ENCODE measurements at regions not wholly inside any gene's neighbourhood (a gene's known extent, or its start where the extent isn't known, plus 50 kb on each side); places are given as distances from the start of the nearest gene placed in this dataset.
A peak's percentile ranks its signal among the peaks of the same experiment; 100 is the strongest.

DNA sequence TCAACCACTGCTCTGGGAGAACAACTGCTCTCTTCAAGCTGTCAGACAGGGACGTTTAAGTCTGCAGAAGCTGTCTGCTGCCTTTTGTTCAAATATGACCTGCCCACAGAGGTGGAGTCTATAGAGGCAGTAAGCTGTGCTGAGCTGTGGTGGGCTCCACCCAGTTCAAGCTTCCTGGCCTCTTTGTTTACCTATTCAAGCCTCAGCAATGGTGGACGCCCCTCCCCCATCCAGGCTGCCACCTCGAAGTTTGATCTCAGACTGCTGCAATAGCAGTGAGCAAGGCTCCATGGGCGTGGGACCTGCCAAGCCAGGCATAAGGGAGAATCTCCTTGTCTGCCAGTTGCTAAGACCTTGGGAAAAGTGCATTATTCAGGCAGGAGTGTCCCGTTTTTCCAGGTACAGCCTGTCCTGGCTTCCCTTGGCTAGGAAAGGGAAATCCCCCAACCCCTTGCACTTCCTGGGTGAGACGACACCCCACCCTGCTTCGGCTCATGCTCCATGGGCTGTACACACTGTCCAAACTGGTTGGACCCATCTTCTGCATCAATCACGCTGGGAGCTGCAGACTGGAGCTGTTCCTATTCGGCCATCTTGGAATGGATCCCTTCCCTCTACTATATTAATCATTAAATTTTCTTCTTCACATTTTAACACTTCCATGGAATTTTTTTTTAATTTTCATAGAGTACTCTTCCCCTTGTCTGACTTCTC is 167.0 kb upstream of the UBE2E2 start:
- no peak for DNase-seq

DNA sequence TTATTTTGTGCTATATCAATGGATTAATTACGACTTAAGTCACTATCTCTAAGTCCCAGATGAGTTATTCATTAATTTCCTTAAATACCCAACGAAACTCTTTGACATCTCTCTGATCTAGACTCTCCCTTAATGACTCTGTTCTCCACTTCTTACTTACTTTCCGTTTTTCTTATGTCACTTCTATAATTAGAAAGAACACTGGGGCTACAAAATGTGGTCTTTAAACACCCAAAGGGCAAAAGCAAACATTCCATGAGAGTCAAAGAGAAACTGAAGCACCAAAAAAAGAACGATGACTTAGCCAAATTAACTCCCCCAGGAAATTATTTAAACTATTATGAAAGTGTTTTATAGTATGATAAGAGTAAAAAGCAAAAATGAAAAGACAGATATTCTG is 166.4 kb upstream of the UBE2E2 start:
- DNase-seq, result no peak

DNA sequence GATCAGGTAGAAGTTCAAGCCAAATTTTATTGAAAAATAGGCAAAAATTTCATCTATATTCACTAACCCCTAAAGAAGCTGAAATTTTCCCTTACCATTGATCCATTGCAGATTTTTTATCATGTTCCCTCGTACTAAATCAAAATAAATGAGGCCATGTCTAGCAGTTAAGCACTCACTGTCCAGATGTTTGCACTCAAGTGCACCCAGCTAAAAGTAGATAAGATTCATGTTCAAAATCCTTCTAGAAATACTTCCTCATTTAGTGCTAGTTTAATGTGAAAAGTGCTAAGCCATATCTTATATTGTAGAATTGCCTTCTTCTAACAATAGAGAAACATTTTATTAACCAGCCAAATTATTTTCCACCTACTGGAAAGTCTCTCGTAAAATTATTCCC is 164.7 kb upstream of the UBE2E2 start:
- DNase-seq, result no peak

DNA sequence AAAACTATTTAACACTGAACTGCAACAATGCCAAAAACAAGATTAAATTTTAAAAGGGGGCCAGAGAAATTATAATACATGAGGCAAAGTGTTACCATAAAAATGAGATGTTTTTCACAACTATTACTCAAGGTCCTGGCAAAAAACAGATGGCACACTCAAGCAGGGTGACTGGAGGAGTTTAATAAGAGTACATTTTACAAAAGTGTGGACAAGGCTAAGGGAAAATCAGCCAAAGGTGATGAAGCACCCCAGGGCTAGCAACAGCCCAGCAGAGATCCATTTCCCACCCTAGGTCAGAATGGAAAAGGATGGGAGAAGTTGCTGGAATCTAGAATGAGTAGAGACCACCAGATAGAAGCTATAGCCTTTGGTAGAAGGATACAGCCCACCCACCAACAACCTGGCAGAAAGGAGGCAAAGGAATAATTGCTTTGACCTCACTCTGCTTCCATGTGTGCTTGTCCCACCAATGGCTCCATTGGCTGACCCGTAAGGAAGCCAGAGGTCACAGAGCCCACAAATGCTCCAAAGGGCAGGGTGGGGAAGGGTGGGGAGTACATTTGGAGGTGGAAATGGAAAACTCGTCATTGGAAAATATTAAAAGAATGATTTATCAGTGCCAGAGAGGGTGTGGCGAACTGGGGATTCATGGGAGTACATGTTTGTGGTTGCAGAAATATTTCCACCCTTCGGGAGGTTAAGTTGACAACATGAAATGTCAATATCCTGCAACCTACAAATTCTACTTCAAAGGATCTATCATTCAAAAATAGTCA is 161.0 kb upstream of the UBE2E2 start:
- DNase-seq, result no peak

DNA sequence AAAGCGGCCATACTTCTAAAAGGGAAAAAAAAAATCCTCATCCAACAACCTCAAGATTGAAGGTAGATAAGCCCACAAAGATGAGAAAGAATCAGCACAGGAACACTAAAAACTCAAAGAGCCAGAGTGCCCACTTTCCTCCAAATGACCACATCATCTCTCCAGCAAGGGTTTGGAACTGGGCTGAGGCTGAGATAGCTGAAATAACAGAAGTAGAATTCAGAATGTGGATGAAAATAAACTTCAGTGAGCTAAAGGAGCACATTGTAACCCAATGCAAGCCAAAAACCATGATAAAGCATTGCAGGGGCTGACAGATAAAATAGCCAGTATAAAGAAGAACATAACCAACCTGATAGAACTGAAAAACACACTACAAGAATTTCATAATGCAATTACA is 158.7 kb upstream of the UBE2E2 start:
- no peak for DNase-seq

DNA sequence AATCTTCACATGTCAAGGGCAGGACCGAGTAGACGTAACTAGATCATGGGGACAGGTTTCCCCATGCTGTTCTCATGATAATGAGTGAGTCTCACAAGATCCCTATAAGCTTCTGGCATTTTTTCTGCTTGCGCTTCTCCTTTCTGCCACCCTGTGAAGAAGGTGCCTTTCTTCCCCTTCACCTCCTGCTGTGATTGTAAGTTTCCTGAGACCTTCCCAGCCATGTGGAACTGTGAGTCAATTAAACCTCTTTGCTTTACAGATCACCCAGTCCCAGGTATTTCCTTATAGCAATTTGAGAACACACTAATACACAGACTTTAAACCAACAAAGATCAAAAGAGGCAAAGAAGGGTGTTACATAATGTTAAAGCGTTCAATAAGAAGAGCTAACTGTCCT is 156.6 kb upstream of the UBE2E2 start:
- DNase-seq, result no peak

DNA sequence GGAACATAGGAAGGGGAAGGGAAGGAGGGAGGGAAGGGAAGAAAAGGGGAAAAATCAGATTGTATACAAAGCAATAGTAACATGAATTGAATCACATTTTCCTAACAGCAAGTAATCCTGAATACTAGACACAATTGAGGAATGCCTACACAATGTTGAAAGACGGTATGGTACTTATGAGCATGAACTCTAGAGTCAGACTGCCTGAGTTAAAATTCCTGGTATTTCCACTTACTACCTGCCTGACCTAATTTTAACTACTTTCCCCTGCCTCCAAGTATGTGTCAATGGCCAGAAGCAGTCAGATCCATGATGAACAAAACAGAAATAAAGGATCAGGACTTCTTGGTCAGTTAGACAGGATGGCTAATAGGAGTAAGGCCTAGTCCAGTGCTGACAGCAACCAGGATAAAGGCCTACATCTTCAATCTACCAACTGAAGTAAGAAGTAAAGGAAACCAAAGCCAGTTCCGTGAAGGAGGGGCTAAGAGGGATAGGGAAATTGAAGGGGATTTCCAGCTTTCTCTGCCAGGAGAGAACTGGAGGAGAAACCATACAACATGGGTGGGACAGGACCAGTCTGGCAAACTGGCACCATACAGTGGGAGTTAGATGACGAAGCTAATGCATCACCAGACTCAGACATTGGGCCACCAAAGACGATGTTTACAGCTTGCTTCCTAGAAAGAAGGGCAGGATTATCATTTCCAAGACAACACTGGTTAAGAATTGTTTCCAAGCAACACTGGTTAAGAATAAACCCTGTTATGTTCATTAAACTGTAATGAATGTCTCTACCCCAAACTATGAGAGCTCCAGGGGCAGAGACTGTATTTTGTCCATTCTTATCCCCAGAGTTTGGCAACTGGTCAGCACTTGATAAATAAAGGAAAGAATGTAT is 151.6 kb upstream of the UBE2E2 start:
- DNase-seq, result no peak

DNA sequence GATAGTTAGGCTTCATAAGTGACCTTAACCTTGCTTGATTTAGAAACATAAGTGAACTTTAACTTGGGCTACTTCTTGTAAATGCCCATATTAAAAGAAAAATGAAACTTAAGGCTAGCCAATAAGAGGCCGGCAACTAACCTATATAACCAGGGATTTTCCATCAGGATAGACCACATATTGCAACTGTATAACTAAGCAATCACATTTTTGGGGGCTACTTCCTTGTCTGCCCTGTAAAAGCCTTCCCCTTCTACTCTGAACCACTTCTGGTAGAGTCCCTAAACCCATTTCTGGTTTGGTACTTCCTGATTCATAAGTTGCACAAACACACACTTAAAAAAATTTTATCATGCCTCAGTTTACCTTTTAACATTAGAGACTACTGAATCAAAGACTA is 150.9 kb upstream of the UBE2E2 start:
- no peak for DNase-seq

DNA sequence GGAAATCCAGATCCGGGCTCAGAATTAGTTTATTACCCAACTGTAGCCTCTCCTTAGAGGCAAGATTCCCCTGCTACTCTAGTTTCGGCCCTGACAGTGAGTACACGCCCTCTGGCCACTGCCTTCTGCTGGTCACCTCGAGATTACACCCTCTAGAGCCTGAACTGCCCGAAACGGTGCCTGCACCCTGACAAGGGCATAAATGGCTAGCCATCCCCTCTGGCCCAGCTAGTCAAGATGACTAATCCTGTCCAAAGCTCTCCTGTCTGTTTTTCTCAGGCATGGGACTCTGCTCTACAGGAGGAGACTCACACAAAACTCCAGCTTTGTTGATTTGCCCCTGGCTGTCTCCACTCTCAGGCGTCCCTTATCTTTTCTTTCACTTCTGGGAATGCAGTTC is 150.5 kb upstream of the UBE2E2 start:
- no peak for DNase-seq

DNA sequence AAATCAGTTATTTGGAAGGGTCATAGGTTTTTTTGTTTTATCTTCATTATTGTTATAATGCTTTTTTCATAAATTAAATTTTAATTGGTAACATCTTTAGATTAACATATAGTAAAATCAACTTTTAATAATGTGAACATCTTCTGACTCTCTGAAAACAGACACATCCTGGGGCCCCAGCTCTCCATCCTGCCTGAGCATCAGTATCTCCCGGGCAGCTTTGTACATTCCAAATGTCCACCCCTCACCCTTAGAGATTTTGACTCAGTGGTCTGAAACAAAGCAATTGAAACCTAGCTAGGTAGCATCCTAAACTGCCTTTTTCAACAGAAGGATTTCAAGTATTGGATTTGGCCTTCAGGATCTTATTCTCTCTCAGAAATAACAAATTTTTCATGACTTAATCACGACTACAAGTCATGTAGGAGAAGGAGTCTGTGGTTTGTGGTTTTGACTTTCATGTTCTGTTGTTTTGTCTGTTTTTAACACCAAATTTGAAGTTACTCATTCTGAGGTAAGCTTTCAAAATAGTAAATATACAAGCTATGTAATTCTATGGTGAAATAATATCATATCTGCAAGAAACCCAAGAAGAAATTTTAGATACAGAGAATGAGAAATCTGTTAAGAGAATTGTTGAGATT is 147.3 kb upstream of the UBE2E2 start:
- no peak for DNase-seq

DNA sequence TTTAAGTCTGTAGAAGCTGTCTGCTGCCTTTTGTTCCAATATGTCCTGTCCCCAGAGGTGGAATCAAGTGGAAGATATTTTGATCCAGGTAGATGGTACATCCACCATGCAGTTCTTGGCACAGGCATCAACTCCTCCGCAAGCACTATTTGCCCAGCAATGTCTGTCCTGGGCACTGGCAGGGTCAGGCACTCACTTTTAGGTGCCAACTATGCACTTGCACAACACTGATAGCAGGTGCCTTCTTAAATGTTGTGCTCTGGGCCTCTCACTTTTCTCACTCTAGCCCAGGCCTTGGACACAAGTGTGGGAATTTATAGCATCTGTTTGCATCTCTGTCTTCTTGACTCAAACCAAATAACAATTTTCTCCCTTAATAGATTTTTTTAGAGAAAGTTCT is 140.5 kb upstream of the UBE2E2 start:
- no peak for DNase-seq

DNA sequence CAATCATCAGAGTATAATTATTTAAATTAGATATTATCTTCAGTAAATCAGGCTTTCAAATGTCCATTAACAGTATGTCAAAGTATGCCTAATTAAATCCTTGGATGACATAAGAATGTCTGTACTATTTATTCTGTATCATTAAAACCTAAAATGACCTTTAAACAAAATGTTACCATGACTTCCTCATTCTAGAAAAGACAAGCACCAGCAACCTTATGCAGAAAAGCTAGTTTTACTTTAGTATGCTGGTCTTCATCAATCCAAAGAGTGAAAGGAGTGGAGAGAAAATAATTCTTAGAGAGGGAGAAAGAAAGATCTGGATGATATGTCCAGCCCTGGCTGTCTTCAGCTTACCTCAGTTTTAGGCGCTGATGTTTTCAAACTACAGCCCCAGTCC is 140.1 kb upstream of the UBE2E2 start:
- no peak for DNase-seq

DNA sequence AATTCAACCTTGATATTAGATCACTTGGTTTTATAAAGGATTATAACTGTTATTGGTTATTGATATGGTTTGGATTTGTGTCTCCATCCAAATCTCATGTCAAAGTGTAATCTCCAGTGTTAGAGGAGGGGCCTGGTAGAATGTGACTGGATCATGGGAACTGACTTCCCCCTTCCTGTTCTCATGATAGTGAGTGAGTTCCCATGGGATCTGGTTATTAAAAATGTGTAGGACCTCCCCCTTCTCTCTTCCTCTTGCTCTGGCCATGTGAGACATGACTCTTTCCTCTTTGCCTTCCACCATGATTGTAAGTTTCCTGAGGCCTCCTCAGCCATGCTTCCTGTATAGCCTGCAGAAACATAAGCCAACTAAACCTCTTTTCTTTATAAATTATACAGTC is 136.0 kb upstream of the UBE2E2 start:
- DNase-seq, result no peak

DNA sequence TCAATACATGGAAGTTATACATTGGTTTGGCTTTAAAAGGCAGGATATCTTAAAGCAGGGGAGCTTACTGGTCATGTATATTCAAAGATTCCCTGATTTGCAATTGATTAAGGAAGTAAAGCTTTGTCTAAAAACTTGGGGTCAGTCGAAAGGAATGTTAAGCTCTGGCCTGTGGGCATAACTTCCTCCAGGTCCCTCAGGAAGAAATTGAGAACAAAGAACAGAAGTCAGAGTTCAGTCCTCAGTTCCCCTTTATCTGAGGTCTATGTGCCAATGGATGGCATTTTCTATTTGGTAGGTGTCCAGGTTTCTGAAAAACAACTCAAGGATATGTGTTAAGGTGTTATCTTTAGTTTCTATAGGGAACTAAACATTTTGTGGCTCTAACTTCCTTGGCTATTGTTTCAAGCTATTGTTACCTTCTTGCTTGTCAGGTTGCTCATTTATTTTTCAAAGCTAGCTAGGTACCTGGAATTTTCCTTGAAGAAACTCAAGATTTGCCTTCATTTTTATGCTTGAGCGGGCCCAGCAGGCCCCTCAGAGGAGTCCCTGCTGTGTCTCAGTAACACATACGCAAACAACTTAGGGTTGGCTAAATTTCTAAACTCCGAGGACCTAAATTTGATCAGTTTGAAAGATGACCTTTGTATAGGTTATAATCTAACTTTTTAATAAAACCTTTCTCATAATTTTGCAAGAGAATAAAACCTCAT is 135.0 kb upstream of the UBE2E2 start:
- DNase-seq, result no peak

DNA sequence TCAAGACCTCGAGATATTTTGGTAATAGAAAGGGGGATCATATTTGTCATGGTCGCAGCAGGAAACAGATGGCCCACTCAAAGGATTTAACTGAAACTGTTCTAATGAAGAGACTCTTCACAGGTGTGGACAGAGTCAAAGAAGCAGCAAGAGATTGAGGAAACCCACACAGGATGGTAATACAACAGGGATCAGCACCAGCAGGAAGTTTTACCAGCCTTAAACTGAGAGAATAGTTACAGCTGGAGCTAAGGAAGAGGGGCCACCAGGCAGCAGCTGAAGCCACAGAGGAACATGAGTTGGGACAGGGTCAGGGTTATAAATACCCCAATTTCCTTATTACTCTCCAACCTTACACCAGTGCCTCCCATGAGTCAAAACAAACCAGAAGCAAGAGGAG is 131.8 kb upstream of the UBE2E2 start:
- peak; percentile 74 for DNase-seq

DNA sequence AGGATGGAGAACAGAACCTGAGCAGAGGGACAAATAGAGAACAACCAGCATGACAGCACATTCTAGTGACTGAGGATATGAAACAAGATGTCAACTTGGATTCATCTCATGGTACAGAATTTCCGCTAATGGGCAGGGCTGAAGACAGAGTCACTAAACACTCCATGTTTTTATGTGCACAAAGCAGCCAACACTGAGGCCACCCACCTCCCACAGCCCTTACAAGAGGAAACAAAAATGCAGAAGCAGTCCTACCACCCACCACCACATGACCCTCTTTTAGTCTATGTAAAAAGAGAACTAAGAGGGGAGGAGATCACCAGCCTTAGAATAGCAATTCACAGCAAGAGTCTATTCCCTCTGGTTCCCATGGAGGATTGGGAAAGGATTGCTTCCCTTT is 131.4 kb upstream of the UBE2E2 start:
- DNase-seq, result peak; percentile 78

DNA sequence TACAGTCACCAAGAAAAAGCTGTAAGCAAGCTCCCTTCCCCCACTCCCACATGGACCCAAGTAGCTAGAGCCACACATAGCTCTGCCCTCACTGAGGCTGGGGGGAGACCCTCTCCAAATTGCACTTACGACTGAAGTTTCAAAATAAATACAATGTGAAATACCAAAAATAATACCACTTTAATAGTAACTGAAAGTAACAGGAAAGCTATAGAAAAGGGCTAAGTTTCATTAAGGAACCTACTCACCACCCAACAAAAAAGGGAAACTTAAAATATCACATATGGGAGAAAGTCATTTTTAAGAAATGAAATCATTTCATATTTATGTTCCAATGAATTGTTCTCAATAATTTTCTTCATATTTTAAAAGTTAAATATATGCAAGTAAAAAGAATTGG is 130.4 kb upstream of the UBE2E2 start:
- DNase-seq, result no peak

DNA sequence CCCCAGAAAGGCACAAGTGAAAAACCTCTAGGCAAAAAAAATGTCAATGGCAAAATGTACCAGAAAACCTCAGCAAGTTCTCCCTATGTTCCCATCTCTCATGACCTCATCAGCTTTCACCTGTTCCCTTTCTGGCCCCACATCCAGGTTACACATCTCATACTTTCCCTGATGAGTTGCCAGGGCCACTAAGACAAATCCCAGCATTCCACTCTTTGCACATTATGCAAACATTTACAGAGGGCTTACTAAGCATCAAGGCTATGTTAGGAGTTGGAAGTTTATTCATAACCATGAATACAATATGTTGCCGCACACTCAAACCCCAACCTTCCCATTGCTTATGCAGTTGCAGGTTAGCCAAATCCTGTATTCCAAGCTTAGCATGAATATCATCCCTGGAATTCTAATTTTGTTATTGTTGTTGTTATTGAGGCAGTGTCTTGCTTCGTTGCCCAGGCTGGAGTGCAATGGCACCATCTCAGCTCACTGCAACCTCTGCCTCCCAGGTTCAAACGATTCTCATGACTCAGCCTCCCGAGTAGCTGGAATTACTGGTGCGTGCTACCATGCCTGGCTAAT is 129.3 kb upstream of the UBE2E2 start:
- DNase-seq, result no peak

DNA sequence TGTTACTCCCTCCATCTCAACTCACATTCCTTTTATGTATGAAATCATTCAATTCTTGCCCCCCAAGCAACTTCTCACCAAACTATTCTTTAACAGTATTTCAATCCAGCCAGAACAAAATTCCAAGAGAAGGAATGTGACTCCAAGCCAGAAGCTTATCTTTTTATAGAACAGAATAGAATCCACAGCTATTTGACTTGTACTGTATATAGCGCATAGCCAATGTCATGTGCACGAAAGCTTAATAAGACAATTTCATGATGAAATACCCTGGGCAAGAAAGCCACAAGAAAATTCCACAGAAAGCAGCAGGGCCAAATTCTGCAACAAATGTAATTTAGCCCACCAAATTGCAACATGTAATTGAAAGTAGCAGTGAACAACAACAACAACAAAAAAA is 127.6 kb upstream of the UBE2E2 start:
- no peak for DNase-seq

DNA sequence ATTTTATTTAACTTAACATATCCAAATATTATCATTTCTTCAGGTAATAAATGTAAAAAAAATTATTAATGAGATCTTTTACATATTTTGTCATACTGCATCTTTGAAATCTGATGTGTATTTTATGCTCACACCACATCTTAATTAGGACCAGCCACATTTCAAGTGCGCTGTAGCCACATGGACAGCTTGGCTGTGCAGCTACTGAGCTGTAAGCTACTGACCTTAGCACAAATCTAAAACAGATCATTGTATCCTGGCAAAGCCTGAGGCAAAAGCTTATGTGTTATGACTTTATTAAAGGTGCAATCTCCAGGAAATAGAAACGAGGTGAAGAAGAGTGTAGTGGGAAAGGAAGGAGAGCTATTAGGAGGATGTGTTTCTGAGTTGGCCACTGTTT is 126.7 kb upstream of the UBE2E2 start:
- DNase-seq, result no peak

DNA sequence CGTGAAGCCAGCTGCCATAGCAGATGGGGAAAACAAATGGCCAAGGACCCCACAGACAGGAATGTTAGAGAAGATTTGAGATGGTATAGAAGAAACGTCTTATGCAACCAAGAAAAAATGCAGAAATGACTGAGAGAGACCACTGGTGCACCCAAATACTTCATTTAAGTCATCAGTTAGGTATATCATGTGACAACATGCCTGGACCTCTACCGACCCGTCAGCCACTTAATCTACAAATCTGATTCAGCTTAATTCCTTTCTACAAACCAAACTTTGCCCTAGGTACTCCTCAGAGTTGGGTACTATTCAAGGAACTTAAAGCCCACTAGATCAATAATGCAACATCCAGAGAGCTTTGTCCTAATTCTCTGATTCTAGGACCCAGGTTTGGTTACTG is 126.0 kb upstream of the UBE2E2 start:
- no peak for DNase-seq

DNA sequence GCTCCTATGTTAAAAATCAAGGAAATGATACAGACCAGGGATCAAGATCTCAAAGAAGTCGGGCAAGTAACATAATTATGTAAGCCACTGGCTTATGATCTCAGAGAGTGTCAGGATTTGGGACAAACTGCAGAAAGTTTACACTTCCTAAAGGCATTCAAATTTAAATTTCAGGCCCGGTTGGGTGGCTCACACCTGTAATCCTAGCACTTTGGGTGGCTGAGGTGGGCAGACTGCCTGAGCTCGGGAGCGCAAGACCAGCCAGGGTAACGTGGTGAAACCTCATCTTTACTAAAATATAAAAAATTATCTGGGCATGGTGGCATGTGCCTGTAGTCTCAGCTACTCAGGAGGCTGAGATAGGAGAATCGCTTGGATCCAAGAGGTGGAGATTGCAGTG is 124.4 kb upstream of the UBE2E2 start:
- no peak for DNase-seq
